HG03196 (cell line): ENCODE measurements at regions not wholly inside any gene's neighbourhood (a gene's known extent, or its start where the extent isn't known, plus 50 kb on each side); places are given as distances from the start of the nearest gene placed in this dataset.
"Not testable (repeated sequence)": the region's sequence is repeated elsewhere in the genome, so short reads cannot be mapped to it uniquely, and the experiment has no call there.

ENCODE experiments used
- ATAC-seq: cut with Tn5 transposase; IDR thresholded peaks from one replicate; pipeline ENCODE4 v1.9.1; 2021; ENCODE audit not compliant: unreplicated experiment

DNA sequence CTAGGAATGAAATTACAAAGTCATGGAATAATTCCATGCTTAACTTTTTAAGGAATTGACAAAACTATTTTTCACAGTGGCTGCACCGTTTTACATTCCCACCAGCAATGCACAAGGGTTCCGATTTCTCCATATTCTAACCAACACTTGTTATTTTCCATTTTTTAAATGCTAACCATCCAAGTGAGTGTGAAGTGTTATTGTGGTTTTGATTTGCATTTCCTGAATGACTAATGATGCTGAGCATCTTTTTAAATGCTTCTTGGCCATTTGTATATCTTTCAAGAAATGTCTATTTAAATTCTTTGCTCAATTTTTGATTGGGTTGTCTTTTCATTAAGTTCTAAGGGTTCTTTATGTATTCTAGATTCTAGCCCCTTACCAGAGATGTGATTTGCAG lies 479.5 kb upstream of the SMARCA2 start:
- ATAC-seq = no peak

GRCh38 chr9:1536522-1537170 lies 478.5 kb upstream of the SMARCA2 start:
- ATAC-seq = peak; percentile 70

GRCh38 chr9:1538301-1538700 lies 476.8 kb upstream of the SMARCA2 start:
- no peak for ATAC-seq

DNA sequence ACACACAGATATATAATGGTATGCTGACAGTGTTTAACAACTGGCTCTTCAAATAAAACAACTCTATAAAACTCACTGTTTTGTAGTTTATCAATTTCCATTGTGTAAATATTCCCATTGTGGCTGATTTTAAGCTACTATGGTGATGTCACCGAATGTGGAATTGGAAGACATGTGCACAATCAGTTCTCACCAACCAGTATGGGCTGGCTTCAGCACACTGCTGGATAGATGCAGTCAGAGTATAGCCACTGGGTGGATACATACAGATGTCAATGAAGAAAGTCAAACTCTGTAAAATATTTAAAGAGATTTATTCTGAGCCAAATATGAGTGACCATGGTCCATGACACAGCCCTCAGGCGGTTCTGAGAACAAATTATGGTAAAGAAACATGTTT lies 475.9 kb upstream of the SMARCA2 start:
- ATAC-seq = no peak

DNA sequence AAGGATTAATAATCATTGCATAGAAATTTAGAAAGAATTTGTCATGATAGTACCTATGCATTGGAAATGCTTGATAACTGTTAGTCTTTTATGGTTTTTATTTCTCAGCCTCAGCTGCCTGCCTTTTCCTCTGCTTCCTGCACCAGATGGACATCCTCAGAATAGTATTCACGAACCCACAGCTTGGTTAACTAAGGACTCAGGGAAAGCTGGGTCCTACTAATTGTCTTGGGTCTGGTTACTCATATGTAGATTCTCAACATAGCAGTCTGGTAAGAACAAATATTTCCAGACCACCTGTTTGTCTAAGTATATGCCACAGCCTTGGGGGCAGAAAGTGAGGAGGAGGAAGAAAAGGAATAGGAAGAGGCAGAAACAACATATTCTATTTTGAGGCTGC lies 464.5 kb upstream of the SMARCA2 start:
- no peak for ATAC-seq

- peak; percentile 74 for ATAC-seq
Measured at GRCh38 chr9:1554081-1555035, 460.8 kb upstream of the SMARCA2 start.

- ATAC-seq = not testable (repeated sequence)
Measured at GRCh38 chr9:1558666-1559065, 456.5 kb upstream of the SMARCA2 start.

- no peak for ATAC-seq
Measured at GRCh38 chr9:1575939-1576338, 439.2 kb upstream of the SMARCA2 start.

DNA sequence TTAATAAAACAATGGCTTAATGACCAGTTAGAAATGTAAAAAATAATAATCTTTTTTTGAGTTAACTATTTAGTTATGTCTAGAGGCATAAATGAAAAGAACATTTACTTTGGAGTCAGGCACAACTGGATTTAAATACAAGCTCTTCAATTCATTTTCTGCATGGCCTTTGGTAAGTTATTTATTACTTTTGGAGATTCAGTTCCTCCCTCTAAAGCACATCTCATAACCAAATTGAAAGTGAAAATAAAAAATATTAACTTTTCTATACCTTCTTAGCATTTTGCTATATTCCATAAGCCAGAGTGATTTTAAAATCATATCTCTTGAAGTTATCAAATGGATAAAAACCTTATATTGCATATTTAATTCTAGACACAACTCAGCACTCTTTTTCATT lies 434.9 kb upstream of the SMARCA2 start:
- peak; percentile 96 for ATAC-seq

DNA sequence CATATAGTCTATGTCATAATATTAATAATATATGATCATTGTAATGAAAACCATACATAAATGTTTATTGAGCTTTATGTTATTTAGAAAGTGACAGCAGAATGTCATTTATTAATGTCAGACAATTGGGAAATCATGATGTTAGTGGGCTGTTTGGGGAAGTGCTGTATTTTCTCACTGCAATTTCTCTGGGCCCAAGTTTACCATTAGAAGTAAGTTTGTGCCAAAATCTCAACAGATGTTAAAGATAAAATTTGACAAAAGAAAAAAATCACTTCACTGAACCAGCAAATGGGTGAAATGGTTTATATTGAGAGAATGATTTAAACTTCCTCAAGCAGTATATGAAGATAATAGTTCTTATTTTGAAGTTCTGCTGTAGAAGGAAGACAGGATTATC lies 433.2 kb upstream of the SMARCA2 start:
- no peak for ATAC-seq

GRCh38 chr9:1591310-1591709 lies 423.8 kb upstream of the SMARCA2 start:
- no peak for ATAC-seq

- ATAC-seq = no peak
Measured at GRCh38 chr9:1598270-1598669, 416.9 kb upstream of the SMARCA2 start.

GRCh38 chr9:1599961-1600360 lies 415.2 kb upstream of the SMARCA2 start:
- ATAC-seq = no peak

DNA sequence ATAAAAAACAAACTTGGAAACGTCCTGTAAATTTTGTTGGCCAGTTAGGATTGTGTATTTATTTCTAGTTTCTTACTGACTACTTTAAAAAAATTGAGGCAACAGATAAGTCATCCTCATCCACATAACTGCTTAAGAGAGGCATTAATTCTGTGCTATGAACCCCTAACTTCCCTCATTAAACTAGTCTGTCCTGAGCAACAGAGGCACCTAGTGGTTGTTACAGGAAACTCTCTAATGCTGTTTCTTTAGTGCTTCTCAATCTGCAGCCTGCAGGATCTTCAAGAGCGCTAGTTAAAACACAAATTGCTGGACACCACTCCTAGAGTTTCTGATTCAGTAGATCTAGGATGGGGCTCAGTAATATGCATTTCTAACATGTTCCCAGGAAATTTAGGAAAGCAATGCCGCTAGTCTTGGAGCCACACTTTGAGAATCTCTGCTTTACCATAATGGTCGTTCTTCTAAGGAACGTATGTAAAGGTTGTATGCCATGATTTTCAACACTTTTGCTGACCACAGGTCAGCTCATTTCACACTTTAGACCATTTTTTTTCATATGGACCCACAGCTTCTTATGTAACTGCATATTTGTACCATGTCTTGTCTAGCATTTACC lies 410.1 kb upstream of the SMARCA2 start:
- no peak for ATAC-seq

DNA sequence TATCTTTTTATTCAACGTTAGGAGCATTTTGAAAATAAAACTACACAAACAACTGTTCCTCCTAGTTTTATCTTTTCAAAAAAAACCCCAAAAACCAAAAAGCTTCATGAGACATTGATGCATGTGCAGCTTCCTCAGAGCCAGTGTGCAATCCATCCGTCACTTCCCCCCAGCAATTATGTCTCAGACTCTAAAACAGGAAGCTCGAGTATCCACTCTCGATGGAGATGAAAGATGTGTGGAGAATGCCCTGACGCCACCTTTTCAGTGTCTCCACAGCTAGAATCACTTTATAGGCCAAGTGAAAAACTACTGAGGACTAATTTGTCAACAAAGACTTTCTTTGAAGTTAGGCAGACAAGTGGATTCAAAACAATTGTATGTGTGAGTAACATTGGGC lies 408.9 kb upstream of the SMARCA2 start:
- no peak for ATAC-seq

DNA sequence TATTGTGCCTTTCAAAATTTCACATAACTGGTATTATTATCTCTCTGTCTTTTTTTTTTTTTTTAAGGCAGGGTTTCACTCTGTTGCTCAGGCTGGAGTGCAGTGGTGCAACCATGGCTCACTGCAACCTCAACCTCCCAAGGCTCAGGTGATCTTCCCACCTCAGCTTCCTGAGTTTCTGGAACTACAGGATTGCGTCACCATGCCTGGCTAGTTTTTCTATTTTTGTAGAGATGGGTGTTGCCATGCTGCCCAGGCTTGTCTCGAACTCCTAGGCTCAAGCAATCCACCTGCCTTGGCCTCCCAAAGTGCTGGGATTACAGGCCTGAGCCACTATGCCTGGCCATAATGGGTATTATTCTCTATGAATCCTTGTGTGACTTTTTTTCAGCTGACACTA lies 402.3 kb upstream of the SMARCA2 start:
- ATAC-seq = no peak

GRCh38 chr9:1617419-1617818 lies 397.7 kb upstream of the SMARCA2 start:
- ATAC-seq = no peak

- no peak for ATAC-seq
Measured at GRCh38 chr9:1619915-1620710, 395.0 kb upstream of the SMARCA2 start.

GRCh38 chr9:1637401-1637800 lies 377.7 kb upstream of the SMARCA2 start:
- ATAC-seq = no peak

- no peak for ATAC-seq
Measured at GRCh38 chr9:1639166-1639565, 376.0 kb upstream of the SMARCA2 start.

GRCh38 chr9:1647776-1648175 lies 367.4 kb upstream of the SMARCA2 start:
- ATAC-seq = no peak
